ENCODE measurements at regions not wholly inside any gene's neighbourhood (a gene's known extent, or its start where the extent isn't known, plus 50 kb on each side); places are given as distances from the start of the nearest gene placed in this dataset.

DNA sequence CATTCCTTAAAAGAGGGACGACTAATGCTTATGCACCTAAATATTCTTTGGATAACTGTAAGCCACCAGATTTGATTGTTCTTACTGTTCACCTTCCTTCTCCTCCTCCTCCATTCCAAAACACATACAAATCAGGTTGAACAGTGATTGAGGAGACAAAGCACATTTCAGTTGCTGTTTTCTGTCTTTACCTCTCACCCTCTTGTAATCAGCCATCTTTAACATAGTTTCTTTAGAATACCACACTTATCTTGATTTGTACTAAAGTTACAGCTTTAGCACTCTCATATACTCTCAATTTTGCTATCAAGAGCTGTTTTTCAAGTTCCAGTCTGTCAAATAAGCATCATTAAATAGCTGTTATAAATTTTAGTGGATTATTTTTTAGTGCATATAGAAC is 338.3 kb upstream of the RGS6 start:
- no peak overlapping the region for H3K9ac ChIP-seq (ENCODE audit: low read depth, low read length)
- DNase-seq (no peak), ATAC-seq (ENCODE audit: low read depth) (no peak)
- H3K79me1 ChIP-seq (ENCODE audit: low read depth in 1 of 2, low read length in 2 of 2) = peaks cover 31 to 64% of the 10 kb centered on the region in 2 experiments
- H3K18ac ChIP-seq (ENCODE audit: low read depth, low read length) = peak overlapping the region; percentile 64; the same call in 1 of the 2 replicates
- H3K14ac ChIP-seq (replicated peaks; ENCODE audit: low read depth, low read length) = 0 out of 2 replicates have a peak overlapping the region, but pooled peaks have one; percentile 7
- no peak overlapping the region for H3K4ac ChIP-seq (ENCODE audit: low read depth, low read length)
- H3K9me1 ChIP-seq (ENCODE audit: insufficient read depth, low read length) = peaks cover 15% of the 10 kb centered on the region
- no peak overlapping the region; the same call in 1 of the 2 replicates for H2AK5ac ChIP-seq (ENCODE audit: low read depth, low read length)
- ChIA-PET CTCF (interaction anchor here (0.6 to 1.6 kb wide), 2 partner anchors 11 to 114 kb away, joined by 3 to 5 read pairs; no protein-coding TSS in a partner anchor), POLR2A (ENCODE audit: unreplicated experiment) (no interaction called here)
- H2BK5ac ChIP-seq (ENCODE audit: low read depth, low read length, poor library complexity, severe bottlenecking) = peak overlapping the region; percentile 40
- H4K8ac ChIP-seq (ENCODE audit: low read depth in 2 of 2, low read length in 2 of 2) = no peak overlapping the region; a peak in 1 of 4 replicates
- H3K4me1 ChIP-seq (ENCODE audit: control insufficient read depth, insufficient read depth, low read length) = peaks cover 6% of the 10 kb centered on the region
- H2AK9ac ChIP-seq (replicated peaks; ENCODE audit: low read depth, low read length, poor library complexity) = no peak overlapping the region
- H4K20me1 ChIP-seq (ENCODE audit: insufficient read depth, low read length) = no peaks in the 10 kb centered on the region; the same call in 1 of the 2 replicates
- peaks cover 1% of the 10 kb centered on the region; the same call in 1 of the 2 replicates for H3K36me3 ChIP-seq (ENCODE audit: control insufficient read depth, insufficient read depth, low read length)
- no peak overlapping the region for H3K56ac ChIP-seq (ENCODE audit: extremely low read depth, insufficient read depth, low read length)
- H4K5ac ChIP-seq (ENCODE audit: low read depth, low read length) = peak overlapping the region; percentile 8; the same call in 1 of the 2 replicates
- BruUV-seq (replicated peaks) = no TSS peak
- H3K4me2 ChIP-seq (ENCODE audit: low read depth, low read length) = no peak overlapping the region
- no peak overlapping the region for H4K91ac ChIP-seq (ENCODE audit: insufficient read depth, low read depth, low read length)
- no peak overlapping the region for H2BK120ac ChIP-seq (ENCODE audit: low read depth, low read length)
- H3K27ac ChIP-seq (ENCODE audit: insufficient read depth, low read length) = no peak overlapping the region
- peak overlapping the region; percentile 21; the same call in 1 of the 2 replicates for H2BK20ac ChIP-seq (ENCODE audit: low read depth, low read length)
- TF ChIP-seq MAFK (IDR thresholded peaks at IDR 0.05; ENCODE audit: low read depth, low read length) (no peak), FOS (IDR thresholded peaks at IDR 0.05; ENCODE audit: low read depth, low read length) (no peak), CEBPB (IDR thresholded peaks at IDR 0.05; ENCODE audit: low read depth, low read length) (no peak), RAD21 (IDR thresholded peaks at IDR 0.05; ENCODE audit: low read length) (no peak), BHLHE40 (IDR thresholded peaks at IDR 0.05; ENCODE audit: low read depth, low read length) (no peak), SMC3 (IDR thresholded peaks at IDR 0.05; ENCODE audit: low read depth, low read length) (no peak), MXI1 (IDR thresholded peaks at IDR 0.05; ENCODE audit: borderline replicate concordance, low read depth, low read length) (no peak), RFX5 (IDR thresholded peaks at IDR 0.05; ENCODE audit: low read depth, low read length) (no peak), MAZ (IDR thresholded peaks at IDR 0.05; ENCODE audit: borderline replicate concordance, low read depth, low read length) (no peak), RCOR1 (IDR thresholded peaks at IDR 0.05; ENCODE audit: insufficient replicate concordance, low read length) (no peak), NFE2L2 (IDR thresholded peaks at IDR 0.05; ENCODE audit: low read depth, low read length) (no peak), POLR2A (IDR thresholded peaks at IDR 0.05; ENCODE audit: low read depth, low read length) (no peak), CHD1 (IDR thresholded peaks at IDR 0.05; ENCODE audit: low read depth, low read length) (no peak)
- TF ChIP-seq, protein P1, sequence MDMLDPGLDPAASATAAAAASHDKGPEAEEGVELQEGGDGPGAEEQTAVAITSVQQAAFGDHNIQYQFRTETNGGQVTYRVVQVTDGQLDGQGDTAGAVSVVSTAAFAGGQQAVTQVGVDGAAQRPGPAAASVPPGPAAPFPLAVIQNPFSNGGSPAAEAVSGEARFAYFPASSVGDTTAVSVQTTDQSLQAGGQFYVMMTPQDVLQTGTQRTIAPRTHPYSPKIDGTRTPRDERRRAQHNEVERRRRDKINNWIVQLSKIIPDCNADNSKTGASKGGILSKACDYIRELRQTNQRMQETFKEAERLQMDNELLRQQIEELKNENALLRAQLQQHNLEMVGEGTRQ (IDR thresholded peaks at IDR 0.05; ENCODE audit: low read depth, low read length) = no peak
- TF ChIP-seq, protein P2, sequence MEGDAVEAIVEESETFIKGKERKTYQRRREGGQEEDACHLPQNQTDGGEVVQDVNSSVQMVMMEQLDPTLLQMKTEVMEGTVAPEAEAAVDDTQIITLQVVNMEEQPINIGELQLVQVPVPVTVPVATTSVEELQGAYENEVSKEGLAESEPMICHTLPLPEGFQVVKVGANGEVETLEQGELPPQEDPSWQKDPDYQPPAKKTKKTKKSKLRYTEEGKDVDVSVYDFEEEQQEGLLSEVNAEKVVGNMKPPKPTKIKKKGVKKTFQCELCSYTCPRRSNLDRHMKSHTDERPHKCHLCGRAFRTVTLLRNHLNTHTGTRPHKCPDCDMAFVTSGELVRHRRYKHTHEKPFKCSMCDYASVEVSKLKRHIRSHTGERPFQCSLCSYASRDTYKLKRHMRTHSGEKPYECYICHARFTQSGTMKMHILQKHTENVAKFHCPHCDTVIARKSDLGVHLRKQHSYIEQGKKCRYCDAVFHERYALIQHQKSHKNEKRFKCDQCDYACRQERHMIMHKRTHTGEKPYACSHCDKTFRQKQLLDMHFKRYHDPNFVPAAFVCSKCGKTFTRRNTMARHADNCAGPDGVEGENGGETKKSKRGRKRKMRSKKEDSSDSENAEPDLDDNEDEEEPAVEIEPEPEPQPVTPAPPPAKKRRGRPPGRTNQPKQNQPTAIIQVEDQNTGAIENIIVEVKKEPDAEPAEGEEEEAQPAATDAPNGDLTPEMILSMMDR (conservative IDR thresholded peaks at IDR 0.05; ENCODE audit: low read depth, low read length) = no peak
- H3K9me3 ChIP-seq (ENCODE audit: control insufficient read depth, insufficient read depth, low read length) = no peaks in the 10 kb centered on the region
- WGBS, 2 experiments (ENCODE audit: extremely low coverage in 2 of 2, insufficient read length in 1 of 2) = no CpG with 5 or more reads among the region's 1 CpG
- intact Hi-C loops (cut with micrococcal nuclease) (loop anchor here (5.0 kb wide), 1 partner anchor 118 kb away; no protein-coding TSS in a partner anchor), in situ Hi-C loops (cut with MboI; ENCODE audit: low sequenced_read_pairs) (no loop called here), dilution Hi-C loops (cut with HindIII; ENCODE audit: low sequenced_read_pairs, unreplicated experiment) (no loop called here)
- no peak overlapping the region for H2AFZ ChIP-seq (replicated peaks; ENCODE audit: low read length, poor library complexity)
- 0 out of 3 replicates have a peak overlapping the region, but pooled peaks have one; percentile 15 for H2BK15ac ChIP-seq (ENCODE audit: low read depth, low read length)
- no peaks in the 10 kb centered on the region for H3K27me3 ChIP-seq (ENCODE audit: control insufficient read depth, insufficient read depth, low read length)
- H3K4me3 ChIP-seq (ENCODE audit: insufficient read depth, low read depth, low read length) = no peak overlapping the region
- H3K23ac ChIP-seq (ENCODE audit: low read depth, low read length) = peak overlapping the region; percentile 41; the same call in 1 of the 2 replicates
